Cerebellar cortex (tissue), 1 donor: ENCODE measurements at regions not wholly inside any gene's neighbourhood (a gene's known extent, or its start where the extent isn't known, plus 50 kb on each side); places are given as distances from the start of the nearest gene placed in this dataset.

Source experiments
- DNase-seq: peaks from one replicate; pipeline ENCODE4 v3.0.0-alpha.2; 2015; ENCODE audit warnings: low spot score

DNA sequence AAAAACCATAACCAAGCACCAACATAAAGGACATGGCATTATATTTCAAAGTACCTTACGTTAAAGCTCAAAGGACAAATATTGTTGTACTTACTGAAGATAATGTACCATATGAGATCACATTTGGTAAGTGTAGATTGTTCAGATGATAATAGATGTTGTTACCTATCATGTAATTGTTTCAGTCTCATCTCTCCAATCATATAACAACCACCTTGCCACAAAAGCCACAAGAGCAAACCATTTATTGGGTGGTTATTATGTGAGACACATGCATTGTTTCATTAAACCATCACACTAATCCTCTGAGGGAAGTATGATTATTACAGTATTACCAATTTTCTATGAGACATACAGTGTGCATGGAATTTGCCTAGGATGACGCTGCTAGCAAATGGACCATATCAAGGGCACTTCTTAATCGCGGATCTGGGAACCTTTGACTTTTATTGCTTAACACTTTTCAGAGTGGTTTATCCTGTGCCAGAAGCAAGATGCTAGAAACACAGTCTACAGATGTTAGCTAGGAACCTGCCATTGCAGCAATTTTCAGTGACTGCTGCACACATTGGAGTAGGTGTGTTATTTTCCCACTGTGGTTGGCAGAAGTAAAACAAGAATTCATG lies 149.8 kb upstream of the AKIRIN2 start:
- no peak for DNase-seq

DNA sequence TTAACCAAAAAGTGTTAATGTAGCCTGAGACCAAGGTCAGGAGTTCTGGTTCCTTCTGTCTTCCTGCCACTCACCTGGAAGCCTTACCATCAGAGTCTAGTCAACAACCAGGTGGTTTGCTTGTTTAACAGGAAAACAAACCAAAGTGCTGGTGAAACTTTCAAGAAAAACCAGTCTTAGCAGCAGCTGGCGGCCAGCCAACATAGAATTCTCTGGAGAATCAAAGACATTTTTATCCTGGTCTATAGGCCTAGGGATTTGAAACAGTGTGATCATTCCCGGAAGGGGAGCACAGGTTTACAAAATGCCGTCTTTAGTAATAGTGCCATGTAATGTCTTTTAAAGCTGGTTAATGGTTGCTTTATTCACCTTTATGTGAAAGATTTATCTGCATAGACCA lies 146.6 kb upstream of the AKIRIN2 start:
- DNase-seq = no peak

DNA sequence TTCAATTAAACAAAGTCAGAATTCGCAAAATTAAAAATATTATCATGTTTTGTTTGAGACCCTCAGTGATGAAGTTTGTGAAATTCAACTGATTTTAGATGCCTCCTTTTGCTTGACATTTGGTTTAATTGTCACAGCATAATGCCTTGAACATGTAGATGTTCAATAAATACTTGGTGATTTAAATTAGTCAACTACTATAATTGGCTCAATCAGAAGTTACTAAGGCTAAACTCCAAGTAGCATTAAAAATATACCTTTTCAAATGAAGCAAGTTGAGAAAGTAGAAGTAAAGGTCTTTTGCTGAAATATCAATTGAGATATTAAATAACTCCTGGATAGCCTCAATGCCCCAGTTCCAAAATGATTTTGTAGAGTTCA lies 145.8 kb upstream of the AKIRIN2 start:
- no peak for DNase-seq

DNA sequence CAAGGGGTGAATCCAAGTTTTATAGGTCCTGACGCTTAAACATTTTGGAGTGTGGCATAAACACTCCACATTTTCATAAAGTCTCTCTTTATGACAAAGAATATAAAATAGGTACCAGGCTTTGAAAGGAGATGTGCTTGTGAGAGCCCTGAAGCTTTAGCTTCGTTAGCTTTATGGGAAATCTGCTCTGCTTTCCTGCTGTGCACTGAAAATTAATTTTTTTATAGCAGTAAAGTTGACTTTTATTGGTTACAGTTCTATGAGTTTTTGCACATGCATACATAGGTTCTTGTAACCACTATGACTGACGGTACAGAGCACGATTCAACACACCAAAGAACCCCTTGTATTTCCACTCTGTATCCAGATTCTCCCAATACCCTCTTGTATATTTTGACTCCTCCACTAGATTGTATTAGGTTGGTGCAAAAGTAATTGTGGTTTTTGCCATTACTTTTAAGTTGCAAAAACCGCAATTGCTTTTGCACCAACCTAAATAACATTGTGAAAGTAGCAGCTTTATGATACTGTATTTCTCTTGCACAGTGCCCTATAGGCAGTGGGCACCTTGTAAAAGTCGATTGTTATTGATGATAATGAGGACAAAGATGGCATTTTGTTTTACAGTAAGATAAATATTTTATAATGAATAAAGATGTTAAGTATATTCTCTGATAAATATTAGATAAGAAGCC lies 145.2 kb upstream of the AKIRIN2 start:
- DNase-seq = no peak

DNA sequence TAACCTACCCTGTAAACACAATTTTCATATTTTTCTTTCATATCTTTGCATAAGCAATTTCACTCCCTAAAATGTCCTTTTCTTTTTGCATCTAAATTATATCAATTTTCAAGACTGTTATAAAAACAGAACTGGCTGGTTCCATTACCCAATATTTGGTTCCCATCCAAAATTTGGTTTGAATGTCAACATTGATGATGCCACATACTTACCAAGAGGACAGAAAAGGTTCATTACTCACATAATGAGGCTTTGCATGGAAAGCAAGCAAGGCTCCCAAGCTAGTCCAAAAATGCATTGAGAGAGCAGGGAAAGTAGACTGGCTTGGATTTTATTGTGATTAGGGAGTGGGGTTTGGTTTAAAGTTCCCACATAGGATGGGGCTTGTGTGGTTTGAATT lies 144.4 kb upstream of the AKIRIN2 start:
- no peak for DNase-seq

DNA sequence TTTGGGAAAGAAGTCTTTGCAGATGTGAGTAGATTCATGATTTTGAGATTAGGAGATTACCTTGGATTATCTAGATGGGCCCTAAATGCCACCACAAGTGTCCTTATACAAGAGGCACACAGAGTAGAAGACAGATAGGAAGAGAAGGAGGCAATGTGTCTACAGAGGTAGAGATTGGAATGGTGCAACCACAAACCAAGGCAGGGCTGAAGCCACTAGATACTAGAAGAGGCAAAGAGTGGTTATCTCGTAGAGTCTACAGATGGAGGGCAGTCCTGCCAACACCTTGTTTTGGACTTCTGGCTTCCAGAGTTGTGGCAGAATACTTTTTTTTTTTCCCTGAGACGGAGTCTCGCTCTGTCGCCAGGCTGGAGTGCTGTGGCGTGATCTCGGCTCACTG lies 138.3 kb upstream of the AKIRIN2 start:
- DNase-seq = no peak

DNA sequence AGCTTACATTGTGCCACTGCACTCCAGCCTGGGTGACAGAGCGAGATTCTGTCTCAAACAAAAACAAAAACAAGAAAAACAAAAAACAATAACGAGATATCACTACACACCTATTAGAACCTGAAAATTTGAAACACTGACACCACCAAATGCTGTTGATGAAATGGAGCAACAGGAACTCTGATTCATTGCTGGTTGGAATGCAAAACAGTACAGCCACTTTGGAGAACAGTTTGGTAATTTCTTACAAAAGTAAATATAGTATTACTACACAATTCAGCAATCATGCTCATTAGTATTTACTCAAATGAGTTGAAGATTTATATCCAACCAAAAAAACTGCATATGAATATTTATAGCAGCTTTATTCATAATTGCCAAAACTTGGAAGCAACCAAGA lies 135.8 kb upstream of the AKIRIN2 start:
- no peak for DNase-seq

DNA sequence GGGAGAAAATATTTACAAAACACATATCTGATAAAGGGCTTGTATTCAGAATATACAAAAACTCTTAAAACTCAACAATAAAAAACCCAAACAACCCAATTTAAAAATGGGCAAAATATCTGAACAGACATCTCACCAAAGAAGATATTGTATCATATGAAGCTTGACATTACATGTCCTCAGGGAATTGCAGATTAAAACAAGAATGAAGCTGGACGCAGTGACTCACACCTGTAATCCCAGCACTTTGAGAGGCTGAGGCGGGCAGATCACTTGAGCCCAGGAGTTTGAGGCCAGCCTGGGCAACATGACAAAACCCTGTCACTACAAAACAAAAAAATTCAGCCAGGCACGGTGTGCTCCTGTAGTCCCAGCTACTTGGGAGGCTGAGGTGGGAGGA lies 135.4 kb upstream of the AKIRIN2 start:
- no peak for DNase-seq

DNA sequence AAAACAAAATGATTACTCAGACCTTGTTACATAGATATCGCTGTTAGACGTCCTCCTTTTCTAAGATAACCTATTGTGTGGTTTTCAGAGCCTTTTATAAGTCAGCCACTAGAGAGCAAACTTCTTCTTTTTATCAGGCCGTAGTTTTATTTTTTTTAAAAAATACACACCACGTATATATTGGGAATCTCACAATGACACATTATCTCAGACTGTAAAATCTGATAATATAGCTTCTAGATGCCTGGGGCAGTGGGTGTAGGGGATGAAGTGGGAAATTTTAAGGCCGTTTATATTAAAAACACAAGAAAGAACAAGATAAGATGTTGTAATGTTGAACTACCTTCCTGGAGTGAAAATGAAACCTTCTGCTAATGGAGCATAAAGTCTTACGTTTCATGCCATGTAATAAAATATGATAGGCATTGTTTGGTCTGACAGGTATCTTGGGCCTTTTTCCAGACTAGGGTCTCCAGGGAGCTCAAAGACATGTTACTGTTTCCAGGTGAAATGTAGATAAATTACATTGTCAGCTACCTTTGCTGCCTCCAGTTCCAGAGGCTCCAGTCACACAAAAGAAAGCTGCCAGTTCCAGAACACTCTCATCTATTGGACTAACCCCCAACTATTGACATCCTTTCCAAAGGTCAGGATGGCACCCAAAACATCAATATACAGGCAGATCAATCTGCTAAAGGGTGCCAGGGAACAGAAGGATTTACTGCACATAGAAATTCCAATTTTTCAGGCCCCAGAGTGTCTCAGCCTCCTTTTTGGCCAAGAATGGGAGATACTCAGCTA lies 130.2 kb upstream of the AKIRIN2 start:
- peak; percentile 49 for DNase-seq

DNA sequence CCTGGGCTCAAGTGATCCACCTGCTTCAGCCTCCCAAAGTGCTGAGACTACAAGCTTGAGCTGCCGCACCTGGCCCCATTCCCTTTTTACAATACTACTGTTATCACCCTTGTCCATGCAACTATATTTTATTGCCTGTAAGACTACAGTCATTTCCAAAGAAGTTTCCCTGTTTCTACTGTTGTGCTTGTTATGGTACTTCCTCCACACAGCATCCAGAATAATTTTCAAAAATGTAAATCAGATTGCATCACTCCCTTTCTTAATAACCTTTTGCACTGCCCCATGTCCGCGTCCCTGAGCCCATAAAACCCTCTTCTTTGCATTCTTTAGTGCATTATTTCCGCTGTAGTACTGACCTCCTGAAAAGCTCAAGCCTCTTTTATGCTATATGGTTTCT lies 128.9 kb upstream of the AKIRIN2 start:
- no peak for DNase-seq

DNA sequence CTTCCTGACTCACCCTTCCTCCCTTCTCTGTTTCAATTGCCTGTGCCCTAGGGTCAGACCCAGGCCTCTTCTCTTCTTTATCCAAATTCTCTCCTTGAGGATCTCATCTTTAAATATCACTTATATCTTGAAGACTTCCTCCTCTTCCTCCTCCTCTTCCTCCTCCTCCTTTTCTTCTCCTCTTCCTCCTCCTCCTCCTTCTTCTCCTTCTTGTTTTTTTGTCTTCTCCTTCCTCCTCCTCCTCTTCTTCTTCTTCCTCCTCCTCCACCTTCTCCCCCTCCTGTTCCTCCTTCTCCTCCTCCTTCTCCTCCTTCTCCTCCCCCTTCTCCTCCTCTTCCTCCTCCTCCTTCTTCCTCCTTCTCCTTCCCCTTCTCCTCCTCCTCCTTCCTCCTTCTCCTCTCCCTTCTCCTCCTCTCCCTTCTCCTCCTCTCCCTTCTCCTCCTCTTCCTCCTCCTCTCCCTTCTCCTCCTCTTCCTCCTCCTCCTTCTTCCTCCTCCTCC lies 127.6 kb upstream of the AKIRIN2 start:
- no peak for DNase-seq

DNA sequence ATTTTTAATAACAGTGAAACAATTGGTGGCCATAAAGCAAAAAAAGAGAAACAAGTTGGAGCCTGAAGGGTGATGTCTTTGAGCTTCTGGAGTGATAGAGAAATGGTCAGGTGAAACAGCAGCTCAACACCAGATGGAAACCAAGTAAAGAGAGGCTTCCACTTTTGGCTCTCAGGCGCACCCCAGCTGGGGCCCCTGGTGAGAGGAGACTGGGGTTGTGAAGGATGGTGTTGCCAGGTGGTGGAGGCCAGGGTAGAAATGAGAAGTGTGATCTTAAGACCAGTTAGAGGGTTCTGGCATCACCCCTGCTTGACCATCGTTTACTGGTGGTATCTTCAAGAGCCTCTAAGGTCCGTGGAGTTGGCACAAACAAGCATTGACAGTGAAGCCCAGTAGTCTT lies 126.0 kb upstream of the AKIRIN2 start:
- DNase-seq = no peak

DNA sequence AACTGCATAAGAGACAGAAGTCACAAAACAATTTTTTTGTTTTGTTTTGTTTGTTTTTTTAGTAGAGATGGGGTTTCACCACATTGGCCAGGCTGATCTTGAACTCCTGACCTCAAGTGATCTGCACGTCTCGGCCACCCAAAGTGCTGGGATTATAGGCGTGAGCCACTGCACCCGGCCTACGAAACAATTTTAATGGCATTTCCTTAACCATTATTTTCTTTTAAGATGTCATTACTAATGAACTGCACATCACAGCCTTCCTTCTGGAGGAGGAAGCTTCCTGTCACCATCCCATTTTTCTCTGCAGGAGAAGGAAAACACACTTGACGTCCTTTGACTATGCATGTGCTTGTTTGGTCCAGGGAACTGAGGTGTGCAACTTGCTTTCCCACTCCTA lies 125.3 kb upstream of the AKIRIN2 start:
- DNase-seq = no peak

DNA sequence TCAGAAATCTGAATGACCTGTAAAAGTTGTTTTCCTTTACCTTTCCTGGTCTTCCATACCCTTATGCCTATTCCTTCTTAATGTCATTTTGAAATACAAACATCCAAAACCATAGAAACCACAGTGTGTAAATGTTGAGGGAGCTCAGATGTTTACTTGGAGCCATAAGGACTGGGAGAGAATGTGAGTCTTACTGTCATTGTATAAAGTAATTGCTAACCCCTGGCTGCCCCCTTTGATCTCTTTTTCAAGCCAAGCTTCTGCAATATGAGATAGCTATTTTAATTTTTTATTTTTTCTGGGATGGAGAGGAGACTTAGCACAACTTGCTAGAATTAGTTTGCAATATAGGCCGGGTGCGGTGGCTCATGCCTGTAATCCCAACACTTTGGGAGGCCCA lies 124.4 kb upstream of the AKIRIN2 start:
- no peak for DNase-seq

DNA sequence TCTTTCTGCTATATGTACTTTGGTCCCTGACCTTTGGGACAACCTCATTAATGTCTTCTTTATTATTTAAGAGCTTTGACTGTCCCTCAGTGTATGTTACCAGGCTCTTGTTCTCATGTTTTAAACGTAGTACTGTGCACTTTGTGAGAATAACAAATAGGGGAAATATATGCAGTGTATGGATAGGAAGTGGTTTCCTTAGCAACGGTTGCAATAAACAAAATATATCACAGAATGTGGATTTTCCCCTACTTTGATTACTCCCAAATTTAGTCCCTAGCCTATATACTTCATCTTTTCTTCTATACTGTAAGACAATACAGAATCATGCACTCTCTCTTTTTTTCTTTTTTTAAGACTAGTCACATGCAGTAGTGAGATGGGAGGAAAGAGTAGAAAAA lies 123.8 kb upstream of the AKIRIN2 start:
- no peak for DNase-seq

DNA sequence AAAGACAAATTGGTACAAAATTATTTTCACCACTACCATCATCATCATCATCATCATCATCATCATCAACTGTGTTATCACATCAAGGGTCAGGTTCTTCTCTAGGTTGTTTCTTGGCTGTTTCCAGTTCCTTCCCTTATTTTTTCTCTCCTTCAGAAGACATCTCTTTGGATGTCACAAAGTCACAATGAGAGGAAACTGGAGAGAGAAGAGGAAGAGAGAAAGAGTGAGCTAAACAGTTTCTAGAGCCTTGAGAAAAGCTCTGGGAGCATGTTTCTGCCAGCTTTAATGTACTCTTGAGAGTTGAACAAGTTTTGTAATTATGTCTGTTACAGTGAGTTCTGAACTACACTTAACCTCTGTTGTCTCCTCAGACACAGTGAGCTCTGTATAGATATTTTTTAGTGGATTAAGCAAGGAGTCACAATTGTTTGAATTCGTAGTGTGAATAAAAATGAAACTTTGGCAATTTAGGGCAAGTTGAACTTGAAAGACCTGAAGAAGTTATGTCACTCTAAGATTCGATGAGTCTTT lies 123.0 kb upstream of the AKIRIN2 start:
- no peak for DNase-seq

DNA sequence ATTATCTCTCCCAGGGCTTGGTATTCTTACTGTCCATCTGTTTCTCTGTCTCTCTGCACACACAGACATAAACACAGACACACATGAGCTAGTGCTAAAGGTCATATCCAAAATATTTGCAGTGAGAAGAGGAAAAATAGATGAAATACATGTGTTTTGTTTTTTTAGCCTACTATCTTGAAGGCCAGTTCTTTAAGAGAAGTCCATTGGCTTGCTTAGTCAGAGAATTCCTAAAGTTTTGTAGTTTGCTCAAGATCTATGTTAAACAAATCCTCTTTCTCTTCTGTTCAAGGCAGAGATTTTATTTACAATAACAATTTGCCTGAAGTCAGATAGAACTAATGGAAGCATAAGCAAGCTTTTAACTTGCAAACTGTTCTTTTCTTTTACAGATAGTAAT lies 120.0 kb upstream of the AKIRIN2 start:
- no peak for DNase-seq

DNA sequence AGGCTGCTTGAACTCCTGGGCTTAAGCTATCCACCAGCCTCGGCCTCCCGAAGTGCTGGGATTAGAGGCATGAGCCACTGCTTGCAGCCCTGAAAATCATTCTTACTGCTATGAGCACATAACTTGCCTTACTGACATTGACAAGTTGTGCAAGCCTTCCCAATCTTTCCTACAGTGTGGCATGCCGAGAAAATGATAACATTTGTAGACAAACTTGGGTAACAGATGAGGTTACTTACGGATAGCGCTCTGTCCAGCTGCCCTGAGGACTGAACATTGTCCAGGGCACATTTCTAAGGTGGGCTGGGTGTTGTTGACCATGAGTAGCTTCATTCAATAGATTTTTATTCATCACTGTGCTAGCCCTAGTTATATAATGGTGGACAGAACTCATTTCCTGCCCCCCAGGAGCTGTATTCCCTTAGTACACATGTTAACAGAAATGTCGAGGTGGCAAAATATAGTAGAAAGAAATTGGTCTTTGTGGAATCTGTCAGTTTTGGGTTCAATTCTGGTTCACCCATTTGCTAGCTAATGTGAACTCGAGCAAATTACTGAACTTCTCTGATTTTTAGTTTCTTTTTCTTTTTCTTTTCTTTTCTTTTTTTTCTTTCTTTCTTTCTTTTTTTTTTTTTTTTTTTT lies 118.4 kb upstream of the AKIRIN2 start:
- DNase-seq = no peak

DNA sequence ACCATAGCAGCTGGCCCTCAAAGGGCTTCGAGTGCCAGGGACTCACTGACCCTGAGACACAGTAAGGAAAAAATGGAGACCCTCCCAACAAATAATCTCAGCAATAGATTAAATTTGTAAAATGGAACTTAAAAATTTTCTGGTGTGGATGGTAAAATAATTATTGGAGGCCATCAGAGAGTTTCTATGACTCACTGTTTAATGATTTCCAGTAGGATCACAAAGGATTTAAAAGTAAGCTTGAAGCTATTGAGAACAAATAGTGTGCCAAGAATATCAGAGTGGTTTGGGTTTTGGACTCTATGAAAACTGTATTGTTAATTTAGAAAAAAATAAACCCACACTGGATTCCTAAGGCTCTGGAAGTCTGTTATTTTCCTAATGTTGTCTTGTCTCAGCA lies 115.2 kb upstream of the AKIRIN2 start:
- no peak for DNase-seq

DNA sequence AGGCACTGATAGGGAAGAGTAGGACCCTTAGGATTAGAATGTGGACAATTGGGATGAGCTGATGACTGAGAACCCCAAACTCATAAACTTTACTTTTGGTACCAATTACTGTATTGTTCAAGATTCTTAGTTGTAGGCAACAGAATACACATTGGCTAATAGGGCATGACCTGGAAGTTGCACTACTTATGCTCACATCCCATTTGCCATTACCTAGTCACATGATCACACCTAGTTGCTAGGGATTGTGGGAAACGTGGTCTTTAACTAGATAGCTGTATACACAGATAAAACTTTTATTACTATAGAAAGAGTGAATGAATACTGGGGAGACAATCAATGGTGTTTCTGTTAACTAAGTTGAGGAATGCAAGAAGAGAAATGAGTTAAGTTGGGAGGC lies 113.4 kb upstream of the AKIRIN2 start:
- DNase-seq = no peak

DNA sequence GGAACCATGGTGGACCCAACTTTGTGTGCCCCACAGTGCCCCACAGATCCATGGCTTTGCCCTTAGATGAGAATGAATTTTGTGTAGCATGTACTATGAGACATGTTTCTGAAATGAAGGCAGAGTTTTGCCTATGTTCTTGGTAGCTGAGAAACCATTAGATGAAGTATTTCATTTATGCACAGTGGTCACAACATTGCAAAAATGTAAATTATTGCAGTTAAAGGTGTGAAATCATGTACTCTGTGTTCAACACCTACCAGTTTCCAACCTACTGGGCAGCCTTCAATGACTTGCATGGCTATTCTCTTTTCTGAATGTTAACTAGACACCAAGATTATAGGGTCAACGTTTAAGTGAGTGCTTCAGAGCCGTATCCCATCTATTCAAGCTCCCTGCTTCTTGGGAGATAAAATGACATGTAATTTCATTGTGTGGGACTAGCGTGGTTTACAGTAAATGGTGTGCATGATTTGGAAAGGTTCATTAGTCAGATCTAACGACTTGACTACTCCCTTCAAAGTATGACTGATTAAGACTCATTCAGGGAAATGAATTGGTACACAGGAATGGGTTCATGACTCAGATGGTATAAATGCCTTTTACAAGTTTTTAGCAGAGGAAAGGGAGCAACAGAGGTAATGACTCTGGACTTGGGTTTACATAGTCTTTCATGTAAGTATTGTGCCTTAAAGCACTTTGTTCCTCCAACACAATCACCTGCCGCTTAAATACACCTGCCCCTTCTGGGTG lies 106.1 kb upstream of the AKIRIN2 start:
- DNase-seq = no peak

DNA sequence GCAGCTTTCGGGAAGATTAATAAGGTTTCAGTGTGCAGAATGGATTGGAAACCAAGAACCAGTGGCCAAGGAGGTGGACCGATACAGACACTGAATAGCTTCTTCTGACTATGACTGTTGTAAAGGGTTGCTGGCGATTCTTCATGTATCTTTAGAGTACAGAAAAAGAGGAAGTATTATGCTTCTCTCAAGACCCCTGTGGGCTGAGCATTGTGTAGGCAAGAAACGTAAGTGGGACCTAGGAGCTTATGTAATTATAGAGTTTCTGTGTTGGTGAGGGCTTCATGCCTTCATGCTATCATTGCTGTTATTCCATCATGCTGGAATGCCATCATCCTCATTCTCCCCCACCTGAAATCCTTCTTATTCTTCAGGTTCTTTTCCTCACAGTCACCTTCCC lies 105.4 kb upstream of the AKIRIN2 start:
- no peak for DNase-seq
